ENCODE measurements at regions not wholly inside any gene's neighbourhood (a gene's known extent, or its start where the extent isn't known, plus 50 kb on each side); places are given as distances from the start of the nearest gene placed in this dataset.

- H2AK5ac ChIP-seq (ENCODE audit: low read length, severe bottlenecking), result no peak overlapping the region
- H3K18ac ChIP-seq (ENCODE audit: low read depth in 1 of 2, low read length in 2 of 2), result no peak overlapping the region
- no peaks in the 10 kb centered on the region for H3K36me3 ChIP-seq (ENCODE audit: control insufficient read depth in 1 of 2, insufficient read depth in 2 of 2, low read depth in 1 of 2, low read length in 2 of 2)
- H3K4me2 ChIP-seq (ENCODE audit: low read length, poor library complexity, severe bottlenecking), result no peak overlapping the region
- no peak for DNase-seq
- no peak overlapping the region for H4K8ac ChIP-seq (ENCODE audit: low read length)
- H2BK15ac ChIP-seq (ENCODE audit: low read depth, poor library complexity, severe bottlenecking), result no peak overlapping the region
- H3K4me3 ChIP-seq (ENCODE audit: insufficient read depth in 1 of 2, low read depth in 1 of 2, low read length in 2 of 2), result no peak overlapping the region
- peaks cover 11% of the 10 kb centered on the region for H3K79me1 ChIP-seq (replicated peaks; ENCODE audit: low read length, poor library complexity, severe bottlenecking)
- H2AFZ ChIP-seq (ENCODE audit: low read depth, low read length), result no peak overlapping the region
- H2BK5ac ChIP-seq (ENCODE audit: low read depth, low read length, poor library complexity, severe bottlenecking), result no peak overlapping the region
- H4K91ac ChIP-seq (ENCODE audit: low read length), result no peak overlapping the region
- no peak overlapping the region for H3K14ac ChIP-seq (ENCODE audit: low read length in 2 of 2)
- H3K9me3 ChIP-seq (ENCODE audit: control insufficient read depth, low read length), result peaks cover 83% of the 10 kb centered on the region
- H3K4me1 ChIP-seq (ENCODE audit: control insufficient read depth, insufficient read depth, low read depth, low read length), result peaks cover 7% of the 10 kb centered on the region
- H3K23ac ChIP-seq (ENCODE audit: low read length in 2 of 2), result no peak overlapping the region
- no peak overlapping the region for H2BK120ac ChIP-seq (ENCODE audit: low read depth, low read length)
- H3K4ac ChIP-seq (ENCODE audit: low read depth in 1 of 2, low read length in 2 of 2), result no peak overlapping the region
- no peak overlapping the region for H2BK12ac ChIP-seq (ENCODE audit: low read length in 2 of 2)
- H3K27ac ChIP-seq (ENCODE audit: low read length, poor library complexity, severe bottlenecking), result no peak overlapping the region
- no peaks in the 10 kb centered on the region for H3K27me3 ChIP-seq (ENCODE audit: control insufficient read depth in 1 of 2, insufficient read depth in 1 of 2, low read length in 2 of 2)
- 100% methylated on average over 2 of the region's 2 CpGs for WGBS
- no peak overlapping the region for H3K9ac ChIP-seq (ENCODE audit: low read length)
Observed at GRCh38 chr4:217891-218290, 87.4 kb downstream of the ZNF732 start.

DNA sequence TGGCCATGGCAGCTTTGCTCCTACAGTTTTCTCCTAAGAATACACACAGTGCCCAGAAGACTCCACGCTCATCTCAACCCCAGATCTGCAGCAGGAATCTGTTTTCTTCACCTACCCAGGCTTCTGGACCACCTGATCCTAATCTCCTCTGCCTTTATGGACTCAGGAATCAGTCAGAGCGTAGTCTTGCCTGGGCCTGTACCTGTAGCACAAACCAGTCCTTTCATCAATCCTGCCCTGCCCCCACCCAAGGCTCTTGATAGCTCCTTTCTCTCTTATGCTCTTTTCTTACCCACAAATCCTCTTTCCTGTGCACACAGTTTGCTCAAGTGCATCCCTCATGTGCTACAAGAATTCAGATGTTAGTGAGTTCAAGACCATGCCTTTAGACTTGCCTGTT lies 89.7 kb downstream of the ZNF718 start:
- Histone ChIP-seq H3K4me2 (ENCODE audit: low read length, poor library complexity, severe bottlenecking) (no peak overlapping the region), H3K36me3 (ENCODE audit: control insufficient read depth in 1 of 2, insufficient read depth in 2 of 2, low read depth in 1 of 2, low read length in 2 of 2) (no peaks in the 10 kb centered on the region), H3K9me3 (ENCODE audit: control insufficient read depth, low read length) (peaks cover 66% of the 10 kb centered on the region), H3K18ac (ENCODE audit: low read depth in 1 of 2, low read length in 2 of 2) (no peak overlapping the region), H2BK120ac (ENCODE audit: low read depth, low read length) (no peak overlapping the region), H3K27me3 (ENCODE audit: control insufficient read depth in 1 of 2, insufficient read depth in 1 of 2, low read length in 2 of 2) (no peaks in the 10 kb centered on the region), H2AFZ (ENCODE audit: low read depth, low read length) (no peak overlapping the region), H2BK5ac (ENCODE audit: low read depth, low read length, poor library complexity, severe bottlenecking) (no peak overlapping the region), H3K14ac (ENCODE audit: low read length in 2 of 2) (no peak overlapping the region), H2BK12ac (ENCODE audit: low read length in 2 of 2) (no peak overlapping the region), H3K23ac (ENCODE audit: low read length in 2 of 2) (no peak overlapping the region), H4K91ac (ENCODE audit: low read length) (no peak overlapping the region), H3K4ac (ENCODE audit: low read depth in 1 of 2, low read length in 2 of 2) (no peak overlapping the region), H3K9ac (ENCODE audit: low read length) (no peak overlapping the region), H2AK5ac (ENCODE audit: low read length, severe bottlenecking) (no peak overlapping the region), H3K27ac (ENCODE audit: low read length, poor library complexity, severe bottlenecking) (no peak overlapping the region), H2BK15ac (ENCODE audit: low read depth, poor library complexity, severe bottlenecking) (no peak overlapping the region), H3K4me3 (ENCODE audit: insufficient read depth in 1 of 2, low read depth in 1 of 2, low read length in 2 of 2) (peak overlapping the region in 1 of 2 experiments; percentile 79), H4K8ac (ENCODE audit: low read length) (no peak overlapping the region), H3K4me1 (ENCODE audit: control insufficient read depth, insufficient read depth, low read depth, low read length) (peaks cover 7% of the 10 kb centered on the region), H3K79me1 (replicated peaks; ENCODE audit: low read length, poor library complexity, severe bottlenecking) (peaks cover 11% of the 10 kb centered on the region)
- 96% methylated on average over 2 of the region's 2 CpGs for WGBS
- DNase-seq, result no peak
